ENCODE measurements at regions not wholly inside any gene's neighbourhood (a gene's known extent, or its start where the extent isn't known, plus 50 kb on each side); places are given as distances from the start of the nearest gene placed in this dataset.

- H3K4me3 ChIP-seq, result no peak overlapping the region
- in situ Hi-C loops (cut with MboI; ENCODE audit: low sequenced_read_pairs), result no loop called here
- H3K36me3 ChIP-seq (replicated peaks), result no peaks in the 10 kb centered on the region
- peak in 1 of 2 experiments; percentile 28 for DNase-seq (ENCODE audit: low spot score in 2 of 2)
- H3K27me3 ChIP-seq (ENCODE audit: low read depth), result no peaks in the 10 kb centered on the region
- H3K9me3 ChIP-seq, result no peaks in the 10 kb centered on the region
- H3K4me1 ChIP-seq, result no peaks in the 10 kb centered on the region
Observed at GRCh38 chr22:48943567-48944432, 883.9 kb downstream of the BRD1 start.

GRCh38 chr22:48942698-48943566 is 884.7 kb downstream of the BRD1 start:
- no peak for DNase-seq (ENCODE audit: low spot score in 2 of 2)
- no peaks in the 10 kb centered on the region for H3K27me3 ChIP-seq (ENCODE audit: low read depth)
- no peak overlapping the region for H3K4me3 ChIP-seq
- H3K9me3 ChIP-seq, result no peaks in the 10 kb centered on the region
- no peaks in the 10 kb centered on the region for H3K4me1 ChIP-seq
- in situ Hi-C loops (cut with MboI; ENCODE audit: low sequenced_read_pairs), result no loop called here
- no peaks in the 10 kb centered on the region for H3K36me3 ChIP-seq (replicated peaks)

GRCh38 chr22:48941903-48942575 is 885.6 kb downstream of the BRD1 start:
- in situ Hi-C loops (cut with MboI; ENCODE audit: low sequenced_read_pairs), result no loop called here
- H3K27me3 ChIP-seq (ENCODE audit: low read depth), result no peaks in the 10 kb centered on the region

GRCh38 chr22:48941033-48941902 is 886.4 kb downstream of the BRD1 start:
- no peaks in the 10 kb centered on the region for H3K9me3 ChIP-seq
- no peak overlapping the region for H3K4me3 ChIP-seq
- no peak for DNase-seq (ENCODE audit: low spot score in 2 of 2)
- H3K27me3 ChIP-seq (ENCODE audit: low read depth), result no peaks in the 10 kb centered on the region
- H3K36me3 ChIP-seq (replicated peaks), result no peaks in the 10 kb centered on the region
- H3K4me1 ChIP-seq, result no peaks in the 10 kb centered on the region
- in situ Hi-C loops (cut with MboI; ENCODE audit: low sequenced_read_pairs), result no loop called here

More at GRCh38 chr22:48941903-48942575, 885.6 kb downstream of the BRD1 start:
- Histone ChIP-seq H3K4me1 (no peaks in the 10 kb centered on the region), H3K36me3 (replicated peaks) (no peaks in the 10 kb centered on the region), H3K9me3 (no peaks in the 10 kb centered on the region), H3K4me3 (no peak overlapping the region)
- DNase-seq (ENCODE audit: low spot score in 2 of 2), result no peak

- Histone ChIP-seq H3K9me3 (no peaks in the 10 kb centered on the region), H3K27me3 (ENCODE audit: low read depth) (no peaks in the 10 kb centered on the region), H3K4me1 (no peaks in the 10 kb centered on the region), H3K4me3 (no peak overlapping the region), H3K36me3 (replicated peaks) (no peaks in the 10 kb centered on the region)
- in situ Hi-C loops (cut with MboI; ENCODE audit: low sequenced_read_pairs), result no loop called here
- DNase-seq (ENCODE audit: low spot score in 2 of 2), result no peak
Observed at GRCh38 chr22:48940266-48941032, 887.2 kb downstream of the BRD1 start.

- H3K9me3 ChIP-seq, result no peaks in the 10 kb centered on the region
- no peak for DNase-seq (ENCODE audit: low spot score in 2 of 2)
- no peaks in the 10 kb centered on the region for H3K36me3 ChIP-seq (replicated peaks)
- H3K4me3 ChIP-seq, result no peak overlapping the region
- H3K4me1 ChIP-seq, result no peaks in the 10 kb centered on the region
- H3K27me3 ChIP-seq (ENCODE audit: low read depth), result no peaks in the 10 kb centered on the region
- in situ Hi-C loops (cut with MboI; ENCODE audit: low sequenced_read_pairs), result no loop called here
Observed at GRCh38 chr22:48939441-48940265, 888.0 kb downstream of the BRD1 start.

GRCh38 chr22:48938741-48939140 is 888.9 kb downstream of the BRD1 start:
- H3K27me3 ChIP-seq (ENCODE audit: low read depth), result no peaks in the 10 kb centered on the region
- no peak for DNase-seq (ENCODE audit: low spot score in 2 of 2)
- H3K36me3 ChIP-seq (replicated peaks), result no peaks in the 10 kb centered on the region
- no peaks in the 10 kb centered on the region for H3K9me3 ChIP-seq
- in situ Hi-C loops (cut with MboI; ENCODE audit: low sequenced_read_pairs), result no loop called here
- no peaks in the 10 kb centered on the region for H3K4me1 ChIP-seq
- H3K4me3 ChIP-seq, result no peak overlapping the region

- Histone ChIP-seq H3K4me1 (no peaks in the 10 kb centered on the region), H3K9me3 (no peaks in the 10 kb centered on the region), H3K27me3 (ENCODE audit: low read depth) (no peaks in the 10 kb centered on the region), H3K4me3 (no peak overlapping the region), H3K36me3 (replicated peaks) (no peaks in the 10 kb centered on the region)
- DNase-seq (ENCODE audit: low spot score in 2 of 2), result no peak
- in situ Hi-C loops (cut with MboI; ENCODE audit: low sequenced_read_pairs), result no loop called here
Observed at GRCh38 chr22:48937032-48937639, 890.5 kb downstream of the BRD1 start.

- no peaks in the 10 kb centered on the region for H3K9me3 ChIP-seq
- H3K4me3 ChIP-seq, result no peak overlapping the region
- in situ Hi-C loops (cut with MboI; ENCODE audit: low sequenced_read_pairs), result no loop called here
- H3K4me1 ChIP-seq, result no peaks in the 10 kb centered on the region
- DNase-seq (ENCODE audit: low spot score in 2 of 2), result no peak
- no peaks in the 10 kb centered on the region for H3K36me3 ChIP-seq (replicated peaks)
- no peaks in the 10 kb centered on the region for H3K27me3 ChIP-seq (ENCODE audit: low read depth)
Observed at GRCh38 chr22:48936391-48936790, 891.3 kb downstream of the BRD1 start.

- H3K9me3 ChIP-seq, result no peaks in the 10 kb centered on the region
- H3K36me3 ChIP-seq (replicated peaks), result no peaks in the 10 kb centered on the region
- H3K4me1 ChIP-seq, result no peaks in the 10 kb centered on the region
- H3K4me3 ChIP-seq, result no peak overlapping the region
- in situ Hi-C loops (cut with MboI; ENCODE audit: low sequenced_read_pairs), result no loop called here
- H3K27me3 ChIP-seq (ENCODE audit: low read depth), result no peaks in the 10 kb centered on the region
- DNase-seq (ENCODE audit: low spot score in 2 of 2), result no peak
Observed at GRCh38 chr22:48934446-48934845, 893.2 kb downstream of the BRD1 start.

- H3K9me3 ChIP-seq, result no peaks in the 10 kb centered on the region
- no peaks in the 10 kb centered on the region for H3K36me3 ChIP-seq (replicated peaks)
- no peak for DNase-seq (ENCODE audit: low spot score in 2 of 2)
- H3K4me3 ChIP-seq, result no peak overlapping the region
- H3K27me3 ChIP-seq (ENCODE audit: low read depth), result no peaks in the 10 kb centered on the region
- in situ Hi-C loops (cut with MboI; ENCODE audit: low sequenced_read_pairs), result no loop called here
- no peaks in the 10 kb centered on the region for H3K4me1 ChIP-seq
Observed at GRCh38 chr22:48931452-48931851, 896.2 kb downstream of the BRD1 start.
